ENCODE measurements at regions not wholly inside any gene's neighbourhood (a gene's known extent, or its start where the extent isn't known, plus 50 kb on each side); places are given as distances from the start of the nearest gene placed in this dataset.

- no peak overlapping the region for H3K4me3 ChIP-seq (ENCODE audit: low read length)
- H3K27me3 ChIP-seq (ENCODE audit: control insufficient read depth, insufficient read depth, low read length, poor library complexity, severe bottlenecking) = no peaks in the 10 kb centered on the region
- no peak overlapping the region for H3K4me3 Mint-ChIP-seq
- no peak for DNase-seq
- no peaks in the 10 kb centered on the region for H3K27me3 Mint-ChIP-seq (ENCODE audit: insufficient read depth)
- no peak overlapping the region for H3K27ac Mint-ChIP-seq
- WGBS, 2 experiments (ENCODE audit: insufficient coverage in 1 of 2, insufficient read length in 1 of 2) = 95 to 98% methylated on average over 18 to 38 of the region's 38 CpGs
- H3K9ac ChIP-seq (ENCODE audit: extremely low read depth, low read length, poor library complexity, severe bottlenecking) = no peak overlapping the region
- H3K36me3 Mint-ChIP-seq (ENCODE audit: low read depth) = peaks cover 20% of the 10 kb centered on the region
- no peaks in the 10 kb centered on the region for H3K4me1 Mint-ChIP-seq
- TF ChIP-seq CTCF (conservative IDR thresholded peaks at IDR 0.05) = no peak
- peaks cover 7% of the 10 kb centered on the region for H3K36me3 ChIP-seq (ENCODE audit: control insufficient read depth, insufficient read depth, low read length)
- no peak overlapping the region for H3K27ac ChIP-seq (ENCODE audit: low read depth, low read length)
- no peaks in the 10 kb centered on the region for H3K9me3 Mint-ChIP-seq
- H3K9me3 ChIP-seq (ENCODE audit: control insufficient read depth, low read length) = no peaks in the 10 kb centered on the region
- no peaks in the 10 kb centered on the region for H3K4me1 ChIP-seq (ENCODE audit: control insufficient read depth, insufficient read depth, low read length)
Observed at GRCh38 chr12:124369055-124369826, 74.3 kb downstream of the RFLNA start.

GRCh38 chr12:124368421-124369032 is 73.6 kb downstream of the RFLNA start:
- no peaks in the 10 kb centered on the region for H3K27me3 ChIP-seq (ENCODE audit: control insufficient read depth, insufficient read depth, low read length, poor library complexity, severe bottlenecking)
- H3K4me1 ChIP-seq (ENCODE audit: control insufficient read depth, insufficient read depth, low read length) = no peaks in the 10 kb centered on the region
- no peaks in the 10 kb centered on the region for H3K4me1 Mint-ChIP-seq
- H3K9me3 Mint-ChIP-seq = no peaks in the 10 kb centered on the region
- H3K36me3 ChIP-seq (ENCODE audit: control insufficient read depth, insufficient read depth, low read length) = peaks cover 3% of the 10 kb centered on the region
- H3K4me3 Mint-ChIP-seq = no peak overlapping the region
- DNase-seq = no peak
- TF ChIP-seq CTCF (conservative IDR thresholded peaks at IDR 0.05) = peak; percentile 33
- no peak overlapping the region for H3K9ac ChIP-seq (ENCODE audit: extremely low read depth, low read length, poor library complexity, severe bottlenecking)
- H3K4me3 ChIP-seq (ENCODE audit: low read length) = no peak overlapping the region
- H3K36me3 Mint-ChIP-seq (ENCODE audit: low read depth) = peaks cover 20% of the 10 kb centered on the region
- no peak overlapping the region for H3K27ac ChIP-seq (ENCODE audit: low read depth, low read length)
- H3K9me3 ChIP-seq (ENCODE audit: control insufficient read depth, low read length) = no peaks in the 10 kb centered on the region
- WGBS, 2 experiments (ENCODE audit: insufficient coverage in 1 of 2, insufficient read length in 1 of 2) = 93 to 100% methylated on average over 6 to 10 of the region's 10 CpGs
- no peaks in the 10 kb centered on the region for H3K27me3 Mint-ChIP-seq (ENCODE audit: insufficient read depth)
- H3K27ac Mint-ChIP-seq = no peak overlapping the region

GRCh38 chr12:124365726-124366430 is 71.0 kb downstream of the RFLNA start:
- Mint-ChIP-seq H3K27me3 (ENCODE audit: insufficient read depth) (no peaks in the 10 kb centered on the region), H3K4me1 (no peaks in the 10 kb centered on the region), H3K36me3 (ENCODE audit: low read depth) (peaks cover 20% of the 10 kb centered on the region)

More at GRCh38 chr12:124365726-124366430, 71.0 kb downstream of the RFLNA start:
- WGBS, 2 experiments (ENCODE audit: insufficient coverage in 1 of 2, insufficient read length in 1 of 2) = 89 to 97% methylated on average over 16 to 23 of the region's 23 CpGs
- Histone ChIP-seq H3K36me3 (ENCODE audit: control insufficient read depth, insufficient read depth, low read length) (no peaks in the 10 kb centered on the region), H3K27ac (ENCODE audit: low read depth, low read length) (no peak overlapping the region), H3K4me3 (ENCODE audit: low read length) (no peak overlapping the region), H3K4me1 (ENCODE audit: control insufficient read depth, insufficient read depth, low read length) (no peaks in the 10 kb centered on the region), H3K9ac (ENCODE audit: extremely low read depth, low read length, poor library complexity, severe bottlenecking) (no peak overlapping the region), H3K27me3 (ENCODE audit: control insufficient read depth, insufficient read depth, low read length, poor library complexity, severe bottlenecking) (no peaks in the 10 kb centered on the region), H3K9me3 (ENCODE audit: control insufficient read depth, low read length) (no peaks in the 10 kb centered on the region)
- DNase-seq = no peak
- no peak overlapping the region for H3K4me3 Mint-ChIP-seq
- no peaks in the 10 kb centered on the region for H3K9me3 Mint-ChIP-seq
- peak overlapping the region; percentile 72 for H3K27ac Mint-ChIP-seq
- no peak for TF ChIP-seq CTCF (conservative IDR thresholded peaks at IDR 0.05)

Data from endodermal cell (in vitro differentiated cells).